ENCODE measurements at regions not wholly inside any gene's neighbourhood (a gene's known extent, or its start where the extent isn't known, plus 50 kb on each side); places are given as distances from the start of the nearest gene placed in this dataset.

GRCh38 chr22:22978637-22979036 is 91.0 kb downstream of the IGLL5 start:
- H3K9me3 ChIP-seq (replicated peaks in 1 of 3): peaks cover 0 to 6% (median 0%) of the 10 kb centered on the region in 3 donors
- intact Hi-C loops (cut with DNase I): no loop called here
- no peak for TF ChIP-seq CTCF (IDR thresholded peaks at IDR 0.05)
- no peak overlapping the region for H3K27ac ChIP-seq
- no peaks in the 10 kb centered on the region for H3K36me3 ChIP-seq (replicated peaks in 1 of 2)
- no peaks in the 10 kb centered on the region for H3K27me3 ChIP-seq
- DNase-seq: no peak
- no peaks in the 10 kb centered on the region for H3K4me1 ChIP-seq (replicated peaks in 1 of 2)
- H3K4me3 ChIP-seq: no peak overlapping the region

- TF ChIP-seq POLR2A (IDR thresholded peaks at IDR 0.05) (no peak), CTCF (IDR thresholded peaks at IDR 0.05) (no peak)
- intact Hi-C loops (cut with DNase I): no loop called here
- Histone ChIP-seq H3K9me3 (replicated peaks in 1 of 3) (peaks cover 0 to 6% (median 0%) of the 10 kb centered on the region in 3 donors), H3K36me3 (replicated peaks in 1 of 2) (no peaks in the 10 kb centered on the region), H3K4me1 (replicated peaks in 1 of 2) (no peaks in the 10 kb centered on the region), H3K4me3 (no peak overlapping the region), H3K27ac (no peak overlapping the region), H3K27me3 (no peaks in the 10 kb centered on the region)
- DNase-seq: no peak
- 63 to 75% (median 67%) methylated on average over 4 of the region's 4 CpGs for WGBS, 4 donors
These were observed 91.1 kb upstream of the GNAZ start for GRCh38 chr22:22979121-22979724.

GRCh38 chr22:22979954-22980353 is 90.4 kb upstream of the GNAZ start:
- Histone ChIP-seq H3K27ac (no peak overlapping the region), H3K4me1 (replicated peaks in 1 of 2) (no peaks in the 10 kb centered on the region), H3K27me3 (no peaks in the 10 kb centered on the region), H3K4me3 (no peak overlapping the region), H3K9me3 (replicated peaks in 1 of 3) (peaks cover 0 to 6% (median 0%) of the 10 kb centered on the region in 3 donors), H3K36me3 (replicated peaks in 1 of 2) (no peaks in the 10 kb centered on the region)
- TF ChIP-seq POLR2A (IDR thresholded peaks at IDR 0.05) (no peak), CTCF (IDR thresholded peaks at IDR 0.05) (no peak)
- DNase-seq: no peak
- intact Hi-C loops (cut with DNase I): no loop called here
- WGBS, 4 donors: 90 to 100% (median 94%) methylated on average over 1 of the region's 1 CpG

GRCh38 chr22:22981670-22982571 is 88.4 kb upstream of the GNAZ start:
- Histone ChIP-seq H3K36me3 (replicated peaks in 1 of 2) (no peaks in the 10 kb centered on the region), H3K27me3 (no peaks in the 10 kb centered on the region), H3K27ac (no peak overlapping the region), H3K9me3 (replicated peaks in 1 of 3) (peaks cover 0 to 6% (median 0%) of the 10 kb centered on the region in 3 donors), H3K4me3 (no peak overlapping the region), H3K4me1 (replicated peaks in 1 of 2) (no peaks in the 10 kb centered on the region)
- no peak for DNase-seq
- intact Hi-C loops (cut with DNase I): no loop called here
- WGBS, 4 donors: 58 to 72% (median 61%) methylated on average over 3 of the region's 3 CpGs
- TF ChIP-seq POLR2A (IDR thresholded peaks at IDR 0.05): no peak
- TF ChIP-seq CTCF (IDR thresholded peaks at IDR 0.05): no peak

Data from adrenal gland (tissue), 9 donors.